C4-2B (cell line): ENCODE measurements at regions not wholly inside any gene's neighbourhood (a gene's known extent, or its start where the extent isn't known, plus 50 kb on each side); places are given as distances from the start of the nearest gene placed in this dataset.

Experiments used
- CTCF ChIP-seq: fragments of 450-650 bp; conservative IDR thresholded peaks from 2 replicates; pipeline ENCODE4 v1.5.1; 2017; ENCODE audit warnings: mild to moderate bottlenecking
- ZFX ChIP-seq: fragments of 450-650 bp; IDR thresholded peaks from 2 replicates; pipeline ENCODE4 v1.6.1; 2017

DNA sequence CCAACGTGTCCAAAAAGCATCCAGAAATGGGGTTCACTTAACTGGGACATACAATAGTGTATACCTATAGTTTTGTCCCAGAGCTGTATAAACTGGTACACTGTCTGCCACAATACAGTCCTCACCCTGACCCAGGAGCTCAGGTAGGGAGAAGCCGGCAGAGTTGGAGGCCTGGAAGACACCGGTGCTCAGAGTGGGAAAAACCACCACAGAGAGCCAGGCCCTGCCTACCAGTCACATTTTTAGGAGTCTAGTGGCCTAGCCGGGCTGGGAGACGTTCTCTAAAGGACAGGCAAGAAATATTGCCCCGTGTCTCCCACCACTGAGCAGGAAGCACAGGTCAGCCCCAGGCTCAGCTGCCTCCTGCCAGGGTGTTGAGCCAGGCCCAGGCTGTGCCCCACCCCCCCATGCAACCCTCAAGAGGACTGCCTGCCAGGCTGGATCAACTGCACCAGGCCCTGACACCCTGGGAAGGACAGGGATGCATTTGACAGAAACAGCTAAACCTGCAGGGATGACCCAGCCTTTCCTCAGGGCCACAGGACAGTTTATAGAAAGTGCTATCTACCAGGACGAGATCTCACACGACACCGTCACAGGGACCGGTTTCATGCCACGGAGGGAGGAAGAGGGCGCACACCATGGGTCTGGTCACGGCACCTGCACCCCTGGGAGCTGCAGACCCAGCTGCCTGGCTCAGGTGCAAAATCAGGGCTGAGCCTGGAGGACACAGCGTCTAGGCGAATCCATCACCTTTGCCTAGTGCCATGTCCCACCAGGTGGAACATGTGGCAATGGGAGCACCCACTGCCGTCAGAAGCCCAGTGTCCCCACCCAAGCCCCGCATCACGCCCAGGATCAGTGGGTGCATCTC, 89.9 kb downstream of the TMEM18 start:
- TF ChIP-seq CTCF, result no peak
- TF ChIP-seq ZFX, result no peak
